HepG2 (cell line): ENCODE measurements at regions not wholly inside any gene's neighbourhood (a gene's known extent, or its start where the extent isn't known, plus 50 kb on each side); places are given as distances from the start of the nearest gene placed in this dataset.

Source experiments
- ATAC-seq: fragments of 200-7000 bp; cut with Tn5 transposase; 3 replicates; pipeline ENCODE4 v1.9.1; 2020; ENCODE audit warnings: mild to moderate bottlenecking, moderate library complexity
- BruUV-seq: library from RNA; stranded (reverse); fragments of 400-500 nt; replicated peaks from 2 replicates; lab custom pipeline; 2021; lab: Mats Ljungman, UMichigan
- CTCF ChIA-PET: fragments of 300-600 bp; formaldehyde crosslinking; extraction: SDS; loops from one replicate; lab custom pipeline; 2021; ENCODE audit warnings: low total read pairs, inconsistent platforms, low intra/inter-chr PET ratio; lab: Yijun Ruan, JAX
- POLR2A ChIA-PET: fragments of 350-600 bp; sonication (Branson Sonifier 250); formaldehyde crosslinking; loops from one replicate; lab custom pipeline; 2020; ENCODE audit warnings: antibody characterized with exemption, inconsistent platforms; lab: Yijun Ruan, JAX
- DNase-seq: peaks from one replicate; pipeline ENCODE4 v3.0.0-alpha.2; 2015; ENCODE audit warnings: low spot score
- FAIRE-seq: peaks from 3 replicates; lab custom pipeline; 2011; peaks lifted over from hg19 to GRCh38; lab: Jason Lieb, UNC
- H2AFZ ChIP-seq: one replicate; pipeline ENCODE4 v1.6.1; 2011; ENCODE audit warnings: low read length, inconsistent platforms
- H3K27ac ChIP-seq: fragments of 300-600 bp; 3 replicates; pipeline ENCODE4 v1.8.0; 2011; ENCODE audit warnings: mixed run types, mild to moderate bottlenecking, mixed read lengths, low read length, inconsistent platforms; ENCODE audit not compliant: insufficient read depth; ENCODE audit errors: extremely low read length
- H3K27me3 ChIP-seq, 2 experiments: fragments of 200-600 bp in 1 of 2; 2 replicates in 1 of 2; 3 replicates in 1 of 2; pipeline versions ENCODE4 v1.6.0 to v1.8.0; 2011; ENCODE audit warnings: low read length in 2 of 2, mild to moderate bottlenecking in 2 of 2, moderate library complexity in 2 of 2, inconsistent platforms in 1 of 2; ENCODE audit not compliant: insufficient read depth in 2 of 2, control insufficient read depth in 1 of 2
- H3K36me3 ChIP-seq, 2 experiments: fragments of 200-600 bp in 1 of 2; replicated peaks in 1 of 2; 2 replicates in 1 of 2; 3 replicates in 1 of 2; pipeline versions ENCODE4 v1.5.1 to v1.8.0; 2011; ENCODE audit warnings: low read length in 2 of 2, inconsistent platforms in 1 of 2; ENCODE audit not compliant: insufficient read depth in 2 of 2, control insufficient read depth in 1 of 2
- H3K4me1 ChIP-seq: 2 replicates; pipeline ENCODE4 v1.5.1; 2012; ENCODE audit warnings: low read length, inconsistent platforms; ENCODE audit not compliant: insufficient read depth
- H3K4me2 ChIP-seq: 2 replicates; pipeline ENCODE4 v1.6.0; 2011; ENCODE audit warnings: low read depth, low read length, inconsistent platforms
- H3K4me3 ChIP-seq, 3 experiments: fragments of 200-600 bp in 1 of 3; sonication (generic), shearing (Covaris generic) in 1 of 3; replicated peaks in 1 of 3; 2 replicates each; pipeline ENCODE4 v1.5.1; 2011 to 2016; ENCODE audit warnings: low read length in 3 of 3, inconsistent platforms in 2 of 3, low read depth in 2 of 3, mild to moderate bottlenecking in 2 of 3, control low read depth in 1 of 3, mixed read lengths in 1 of 3; ENCODE audit not compliant: insufficient read depth in 1 of 3
- H3K79me2 ChIP-seq: one replicate; pipeline ENCODE4 v1.6.1; 2011; ENCODE audit warnings: low read length, inconsistent platforms; ENCODE audit not compliant: insufficient read depth
- H3K9ac ChIP-seq: 2 replicates; pipeline ENCODE4 v1.6.0; 2011; ENCODE audit warnings: mild to moderate bottlenecking, low read depth, low read length, inconsistent platforms; ENCODE audit not compliant: insufficient read depth
- H3K9me3 ChIP-seq: 2 replicates; pipeline ENCODE4 v1.5.1; 2012; ENCODE audit warnings: mild to moderate bottlenecking, low read length
- H4K20me1 ChIP-seq: 2 replicates; pipeline ENCODE4 v1.6.0; 2011; ENCODE audit warnings: inconsistent platforms, mild to moderate bottlenecking, low read length, moderate library complexity; ENCODE audit not compliant: insufficient read depth
- HNRNPUL1 ChIP-seq: fragments of 200-400 bp; formaldehyde crosslinking; IDR thresholded peaks from 2 replicates; pipeline ENCODE4 v1.6.1; 2017; ENCODE audit warnings: low read depth, mild to moderate bottlenecking, low read length, moderate library complexity
- JUN ChIP-seq: sonication (generic); formaldehyde crosslinking; IDR thresholded peaks from 2 replicates; pipeline ENCODE4 v1.4.0; 2020; ENCODE audit warnings: mild to moderate bottlenecking, missing genetic modification reagents
- LRRFIP1 ChIP-seq: sonication (generic); formaldehyde crosslinking; conservative IDR thresholded peaks from 2 replicates; pipeline ENCODE4 v1.4.0; 2020; ENCODE audit warnings: missing genetic modification reagents
- NKX3-1 ChIP-seq: sonication (generic); formaldehyde crosslinking; IDR thresholded peaks from 2 replicates; pipeline ENCODE4 v1.5.0; 2020; ENCODE audit warnings: missing genetic modification reagents
- SNRNP70 ChIP-seq: fragments of 200-400 bp; formaldehyde crosslinking; IDR thresholded peaks from 2 replicates; pipeline ENCODE4 v1.6.1; 2017; ENCODE audit warnings: mild to moderate bottlenecking, low read depth, low read length, moderate library complexity
- TMF1 ChIP-seq: sonication (generic); formaldehyde crosslinking; IDR thresholded peaks from 2 replicates; pipeline ENCODE4 v1.8.1; 2022; ENCODE audit warnings: low read depth, missing genetic modification reagents
- TP53 ChIP-seq: sonication (generic); formaldehyde crosslinking; conservative IDR thresholded peaks from 2 replicates; pipeline ENCODE4 v1.4.0; 2020; ENCODE audit warnings: missing genetic modification reagents
- WIZ ChIP-seq: sonication (generic); formaldehyde crosslinking; IDR thresholded peaks from 2 replicates; pipeline ENCODE4 v1.5.1; 2020; ENCODE audit warnings: mild to moderate bottlenecking, missing genetic modification reagents
- YY1 ChIP-seq: IDR thresholded peaks from 2 replicates; pipeline ENCODE4 v1.6.1; 2011; ENCODE audit warnings: low read length, low read depth, moderate library complexity, mild to moderate bottlenecking; ENCODE audit not compliant: insufficient read depth, insufficient replicate concordance
- ZMYM2 ChIP-seq: sonication (generic); formaldehyde crosslinking; IDR thresholded peaks from 2 replicates; pipeline ENCODE4 v1.8.0; 2022; ENCODE audit warnings: mild to moderate bottlenecking, missing genetic modification reagents
- ZNF143 ChIP-seq: sonication (generic); formaldehyde crosslinking; IDR thresholded peaks from 2 replicates; pipeline ENCODE4 v1.4.0; 2020; ENCODE audit warnings: missing genetic modification reagents
- ZNF552 ChIP-seq: sonication (generic); formaldehyde crosslinking; IDR thresholded peaks from 2 replicates; pipeline ENCODE4 v1.9.0; 2022; ENCODE audit warnings: missing genetic modification reagents, mild to moderate bottlenecking, borderline replicate concordance
- ZNF616 ChIP-seq: sonication (generic); formaldehyde crosslinking; IDR thresholded peaks from 2 replicates; pipeline ENCODE4 v1.5.0; 2020; ENCODE audit warnings: low read depth, mild to moderate bottlenecking, missing genetic modification reagents
- ZNF687 ChIP-seq: sonication (generic); formaldehyde crosslinking; IDR thresholded peaks from 2 replicates; pipeline ENCODE4 v1.5.1; 2020; ENCODE audit warnings: mild to moderate bottlenecking, missing genetic modification reagents, moderate library complexity
- WGBS: methylation state at CpG from one replicate; pipeline ENCODE4 v1.1.6; 2017; ENCODE audit warnings: low lambda C conversion rate; 5-methylcytosine and 5-hydroxymethylcytosine counted together
- in situ Hi-C: cut with HindIII; loops from 2 replicates; pipeline ENCODE4 v1.10.0; 2017; ENCODE audit warnings: low pct_unique_long_range_greater_than_20kb; ENCODE audit not compliant: extremely low pct_ligation_motif_present
- intact Hi-C: fragments of 100-400 bp; cut with micrococcal nuclease; formaldehyde crosslinking; loops from one replicate; pipeline ENCODE4 v1.10.0; 2022; ENCODE audit not compliant: unreplicated experiment
- TF ChIP-seq, protein P1 (sequence below): sonication (generic); formaldehyde crosslinking; IDR thresholded peaks from 2 replicates; pipeline ENCODE4 v1.4.0; 2020; ENCODE audit warnings: missing genetic modification reagents, mild to moderate bottlenecking, borderline replicate concordance
- TF ChIP-seq, protein P2 (sequence below): sonication (generic); formaldehyde crosslinking; IDR thresholded peaks from 2 replicates; pipeline ENCODE4 v1.4.0; 2020; ENCODE audit warnings: missing genetic modification reagents

DNA sequence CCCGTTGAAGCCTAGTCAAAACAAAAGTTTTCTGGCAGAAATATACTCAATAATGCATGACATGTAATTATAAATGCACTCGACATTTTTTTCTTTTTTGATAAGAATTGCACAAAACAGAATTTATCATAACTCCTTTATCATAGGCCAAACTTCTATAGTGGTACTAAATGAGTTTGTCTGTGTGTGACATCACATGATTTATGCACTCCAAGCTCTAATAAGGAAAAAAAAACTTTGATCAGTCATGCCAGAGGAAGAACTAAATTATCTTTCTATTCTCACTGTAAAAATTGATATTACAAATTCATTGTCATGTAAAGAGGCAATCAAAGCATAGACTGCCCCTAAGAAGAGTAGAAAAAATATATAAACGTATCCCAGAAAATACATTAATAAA, 112.4 kb upstream of the NOCT start:
- H3K36me3 ChIP-seq: no peaks in the 10 kb centered on the region
- BruUV-seq: no TSS peak
- no peak overlapping the region for H2AFZ ChIP-seq
- ChIA-PET CTCF (no interaction called here), POLR2A (no interaction called here)
- H3K4me3 ChIP-seq: no peak overlapping the region
- intact Hi-C loops: no loop called here
- in situ Hi-C loops: no loop called here
- ATAC-seq (no peak), FAIRE-seq (no peak), DNase-seq (no peak)
- H3K4me1 ChIP-seq: no peaks in the 10 kb centered on the region
- WGBS: 3% methylated on average over 3 of the region's 3 CpGs
- no peak overlapping the region for H3K4me2 ChIP-seq
- H3K27me3 ChIP-seq: no peaks in the 10 kb centered on the region; a peak in 1 of 5 replicates
- H3K9ac ChIP-seq: no peak overlapping the region
- H3K79me2 ChIP-seq: no peaks in the 10 kb centered on the region
- no peaks in the 10 kb centered on the region for H4K20me1 ChIP-seq
- H3K27ac ChIP-seq: no peak overlapping the region
- H3K9me3 ChIP-seq: no peaks in the 10 kb centered on the region
- TF ChIP-seq, protein P1, sequence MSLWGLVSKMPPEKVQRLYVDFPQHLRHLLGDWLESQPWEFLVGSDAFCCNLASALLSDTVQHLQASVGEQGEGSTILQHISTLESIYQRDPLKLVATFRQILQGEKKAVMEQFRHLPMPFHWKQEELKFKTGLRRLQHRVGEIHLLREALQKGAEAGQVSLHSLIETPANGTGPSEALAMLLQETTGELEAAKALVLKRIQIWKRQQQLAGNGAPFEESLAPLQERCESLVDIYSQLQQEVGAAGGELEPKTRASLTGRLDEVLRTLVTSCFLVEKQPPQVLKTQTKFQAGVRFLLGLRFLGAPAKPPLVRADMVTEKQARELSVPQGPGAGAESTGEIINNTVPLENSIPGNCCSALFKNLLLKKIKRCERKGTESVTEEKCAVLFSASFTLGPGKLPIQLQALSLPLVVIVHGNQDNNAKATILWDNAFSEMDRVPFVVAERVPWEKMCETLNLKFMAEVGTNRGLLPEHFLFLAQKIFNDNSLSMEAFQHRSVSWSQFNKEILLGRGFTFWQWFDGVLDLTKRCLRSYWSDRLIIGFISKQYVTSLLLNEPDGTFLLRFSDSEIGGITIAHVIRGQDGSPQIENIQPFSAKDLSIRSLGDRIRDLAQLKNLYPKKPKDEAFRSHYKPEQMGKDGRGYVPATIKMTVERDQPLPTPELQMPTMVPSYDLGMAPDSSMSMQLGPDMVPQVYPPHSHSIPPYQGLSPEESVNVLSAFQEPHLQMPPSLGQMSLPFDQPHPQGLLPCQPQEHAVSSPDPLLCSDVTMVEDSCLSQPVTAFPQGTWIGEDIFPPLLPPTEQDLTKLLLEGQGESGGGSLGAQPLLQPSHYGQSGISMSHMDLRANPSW (CRISPR knock-in tag): no peak
- TF ChIP-seq YY1 (no peak), WIZ (CRISPR knock-in tag) (no peak), ZMYM2 (no peak), JUN (CRISPR knock-in tag) (no peak), NKX3-1 (CRISPR knock-in tag) (no peak), HNRNPUL1 (no peak), ZNF687 (no peak), ZNF616 (CRISPR knock-in tag) (no peak), ZNF143 (CRISPR knock-in tag) (no peak), ZNF552 (CRISPR knock-in tag) (no peak), TMF1 (no peak), LRRFIP1 (no peak), TP53 (CRISPR knock-in tag) (no peak), SNRNP70 (no peak)
- TF ChIP-seq, protein P2, sequence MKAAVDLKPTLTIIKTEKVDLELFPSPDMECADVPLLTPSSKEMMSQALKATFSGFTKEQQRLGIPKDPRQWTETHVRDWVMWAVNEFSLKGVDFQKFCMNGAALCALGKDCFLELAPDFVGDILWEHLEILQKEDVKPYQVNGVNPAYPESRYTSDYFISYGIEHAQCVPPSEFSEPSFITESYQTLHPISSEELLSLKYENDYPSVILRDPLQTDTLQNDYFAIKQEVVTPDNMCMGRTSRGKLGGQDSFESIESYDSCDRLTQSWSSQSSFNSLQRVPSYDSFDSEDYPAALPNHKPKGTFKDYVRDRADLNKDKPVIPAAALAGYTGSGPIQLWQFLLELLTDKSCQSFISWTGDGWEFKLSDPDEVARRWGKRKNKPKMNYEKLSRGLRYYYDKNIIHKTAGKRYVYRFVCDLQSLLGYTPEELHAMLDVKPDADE (CRISPR knock-in tag): no peak
